SK-N-SH treated with all-trans-retinoic acid at 6 μM for 48 hours (cell line): ENCODE measurements at regions not wholly inside any gene's neighbourhood (a gene's known extent, or its start where the extent isn't known, plus 50 kb on each side); places are given as distances from the start of the nearest gene placed in this dataset.

Experiments used
- OSR1 ChIP-seq: fragments of 250-450 bp; sonication (Bioruptor Pico); IDR thresholded peaks from 2 replicates; pipeline ENCODE4 v1.8.0; 2022; ENCODE audit warnings: moderate library complexity, mild to moderate bottlenecking, inconsistent platforms
- POU6F1 ChIP-seq: fragments of 250-450 bp; sonication (Bioruptor Pico); IDR thresholded peaks from 2 replicates; pipeline ENCODE4 v1.8.0; 2021; ENCODE audit warnings: low read depth, mild to moderate bottlenecking, moderate library complexity, borderline replicate concordance
- PPARA ChIP-seq: fragments of 250-450 bp; sonication (Bioruptor Pico); IDR thresholded peaks from 2 replicates; pipeline ENCODE4 v1.5.0; 2020; ENCODE audit warnings: mild to moderate bottlenecking, borderline replicate concordance

DNA sequence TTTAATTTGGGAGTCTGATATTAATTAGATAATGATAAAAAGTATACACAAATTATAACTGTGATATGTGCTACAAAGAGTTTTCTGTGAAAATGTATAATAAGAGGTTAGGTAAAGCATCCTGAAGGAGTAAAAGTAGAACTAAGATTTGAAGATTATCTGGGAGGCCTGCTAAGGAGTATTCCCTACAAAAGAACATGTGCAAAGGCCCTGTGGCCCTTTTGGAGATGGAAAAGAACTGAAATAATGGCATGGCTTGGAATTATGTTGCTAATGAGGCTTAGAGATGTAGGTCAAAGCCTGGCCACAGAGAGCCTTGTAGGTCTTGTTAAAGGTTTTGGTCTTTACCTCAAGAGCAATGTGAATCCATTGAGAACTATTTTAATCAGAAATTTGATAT lies 82.0 kb downstream of the ZIC4 start:
- no peak for TF ChIP-seq OSR1 (CRISPR knock-in tag)
- no peak for TF ChIP-seq PPARA
- no peak for TF ChIP-seq POU6F1 (CRISPR knock-in tag)
